Hepatocyte (in vitro differentiated cells): ENCODE measurements at regions not wholly inside any gene's neighbourhood (a gene's known extent, or its start where the extent isn't known, plus 50 kb on each side); places are given as distances from the start of the nearest gene placed in this dataset.

Source experiments
- EZH2 ChIP-seq: fragments of 200-600 bp; sonication (generic); IDR thresholded peaks from 2 replicates; pipeline ENCODE4 v1.6.1; 2016; ENCODE audit warnings: antibody characterized with exemption, mild to moderate bottlenecking, borderline replicate concordance
- EZH2phosphoT487 ChIP-seq: fragments of 200-600 bp; sonication (generic); IDR thresholded peaks from one replicate; pipeline ENCODE4 v1.6.1; 2018; ENCODE audit warnings: antibody characterized with exemption, mild to moderate bottlenecking, low read depth, moderate library complexity; ENCODE audit not compliant: unreplicated experiment, severe bottlenecking
- TF ChIP-seq, protein P1 (sequence below): fragments of 200-600 bp; sonication (generic); IDR thresholded peaks from 2 replicates; pipeline ENCODE4 v1.5.1; 2016; ENCODE audit warnings: antibody characterized with exemption, mild to moderate bottlenecking; ENCODE audit not compliant: poor library complexity

DNA sequence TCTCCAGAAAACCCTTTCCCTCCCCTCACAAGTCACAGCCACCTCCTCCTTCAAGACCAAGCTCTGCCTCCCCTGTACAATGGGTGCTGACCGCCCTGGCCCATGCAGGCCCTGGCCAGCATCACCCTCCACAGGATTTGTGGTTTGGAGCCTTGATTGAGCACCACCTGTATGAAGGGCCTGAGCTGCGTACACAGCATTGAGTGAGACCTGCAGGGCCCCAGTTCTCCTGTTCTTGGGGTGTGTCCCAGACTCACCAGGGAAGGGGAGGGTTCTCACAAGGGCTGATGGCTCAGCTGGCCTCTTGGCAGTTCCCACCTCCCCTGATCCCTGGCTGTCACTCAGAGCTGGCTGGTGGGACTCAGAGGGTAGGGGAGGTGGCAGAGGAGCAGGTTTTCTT, 63.7 kb upstream of the IER5L start:
- TF ChIP-seq, protein P1, sequence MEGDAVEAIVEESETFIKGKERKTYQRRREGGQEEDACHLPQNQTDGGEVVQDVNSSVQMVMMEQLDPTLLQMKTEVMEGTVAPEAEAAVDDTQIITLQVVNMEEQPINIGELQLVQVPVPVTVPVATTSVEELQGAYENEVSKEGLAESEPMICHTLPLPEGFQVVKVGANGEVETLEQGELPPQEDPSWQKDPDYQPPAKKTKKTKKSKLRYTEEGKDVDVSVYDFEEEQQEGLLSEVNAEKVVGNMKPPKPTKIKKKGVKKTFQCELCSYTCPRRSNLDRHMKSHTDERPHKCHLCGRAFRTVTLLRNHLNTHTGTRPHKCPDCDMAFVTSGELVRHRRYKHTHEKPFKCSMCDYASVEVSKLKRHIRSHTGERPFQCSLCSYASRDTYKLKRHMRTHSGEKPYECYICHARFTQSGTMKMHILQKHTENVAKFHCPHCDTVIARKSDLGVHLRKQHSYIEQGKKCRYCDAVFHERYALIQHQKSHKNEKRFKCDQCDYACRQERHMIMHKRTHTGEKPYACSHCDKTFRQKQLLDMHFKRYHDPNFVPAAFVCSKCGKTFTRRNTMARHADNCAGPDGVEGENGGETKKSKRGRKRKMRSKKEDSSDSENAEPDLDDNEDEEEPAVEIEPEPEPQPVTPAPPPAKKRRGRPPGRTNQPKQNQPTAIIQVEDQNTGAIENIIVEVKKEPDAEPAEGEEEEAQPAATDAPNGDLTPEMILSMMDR: no peak
- no peak for TF ChIP-seq EZH2phosphoT487
- no peak for TF ChIP-seq EZH2
